ENCODE measurements at regions not wholly inside any gene's neighbourhood (a gene's known extent, or its start where the extent isn't known, plus 50 kb on each side); places are given as distances from the start of the nearest gene placed in this dataset.
A peak's percentile ranks its signal among the peaks of the same experiment; 100 is the strongest.

DNA sequence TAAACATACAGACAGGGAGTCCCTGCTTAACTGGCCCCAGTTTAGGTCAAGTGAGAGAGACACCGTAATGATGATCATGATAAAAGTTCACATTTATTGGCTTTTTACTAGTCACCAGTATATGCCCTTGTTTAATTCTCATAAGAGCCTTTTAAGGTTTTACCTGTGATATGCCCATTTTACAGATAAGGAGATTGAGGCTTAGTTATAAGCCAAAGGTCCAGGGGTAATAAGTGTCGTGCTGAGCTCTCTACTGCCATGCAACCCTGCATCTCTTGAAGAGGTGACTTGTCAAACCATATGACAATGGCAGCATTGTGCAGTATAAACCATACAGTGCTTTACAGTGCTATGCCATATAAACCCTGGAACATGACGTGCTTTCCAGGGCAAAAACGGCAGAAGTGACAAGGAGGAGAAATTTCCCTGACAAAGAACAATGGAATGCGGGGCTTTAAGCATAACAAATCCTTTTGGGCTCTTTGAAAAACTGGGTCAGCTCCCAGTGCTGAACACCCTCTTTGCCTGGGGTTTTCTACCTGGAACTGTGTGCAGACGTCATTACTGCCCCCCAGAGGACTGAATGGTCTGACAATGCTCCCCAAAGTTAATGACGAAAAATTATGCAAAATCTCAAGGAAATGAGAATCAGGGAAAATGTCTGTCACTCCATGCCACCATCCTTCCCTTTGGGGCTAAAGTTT lies 59.7 kb upstream of the C14orf132 start:
- Histone ChIP-seq H3K27ac (no peak overlapping the region), H3K4me1 (no peaks in the 10 kb centered on the region), H3K9me3 (no peaks in the 10 kb centered on the region), H3K4me3 (no peak overlapping the region), H3K4me2 (no peak overlapping the region)
- TF ChIP-seq ZNF302 (CRISPR knock-in tag; IDR thresholded peaks at IDR 0.05) = no peak
- TF ChIP-seq RNF2 (IDR thresholded peaks at IDR 0.05; ENCODE audit: borderline replicate concordance, low read depth) = no peak
- no peak for TF ChIP-seq HDAC2 (IDR thresholded peaks at IDR 0.05)
- no peak for TF ChIP-seq POLR2A (IDR thresholded peaks at IDR 0.05; ENCODE audit: low read length)
- no peak for TF ChIP-seq CHD4 (IDR thresholded peaks at IDR 0.05; ENCODE audit: borderline replicate concordance)
- no peak for TF ChIP-seq JUNB (IDR thresholded peaks at IDR 0.05)
- TF ChIP-seq, protein P1, sequence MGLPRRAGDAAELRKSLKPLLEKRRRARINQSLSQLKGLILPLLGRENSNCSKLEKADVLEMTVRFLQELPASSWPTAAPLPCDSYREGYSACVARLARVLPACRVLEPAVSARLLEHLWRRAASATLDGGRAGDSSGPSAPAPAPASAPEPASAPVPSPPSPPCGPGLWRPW (IDR thresholded peaks at IDR 0.05) = no peak
- no peak for TF ChIP-seq CBX2 (IDR thresholded peaks at IDR 0.05; ENCODE audit: borderline replicate concordance, low read depth)
- no peak for TF ChIP-seq KDM5A (IDR thresholded peaks at IDR 0.05)
- no peak for TF ChIP-seq CHD2 (IDR thresholded peaks at IDR 0.05; ENCODE audit: low read length, partially characterized antibody)
- TF ChIP-seq, protein P2, sequence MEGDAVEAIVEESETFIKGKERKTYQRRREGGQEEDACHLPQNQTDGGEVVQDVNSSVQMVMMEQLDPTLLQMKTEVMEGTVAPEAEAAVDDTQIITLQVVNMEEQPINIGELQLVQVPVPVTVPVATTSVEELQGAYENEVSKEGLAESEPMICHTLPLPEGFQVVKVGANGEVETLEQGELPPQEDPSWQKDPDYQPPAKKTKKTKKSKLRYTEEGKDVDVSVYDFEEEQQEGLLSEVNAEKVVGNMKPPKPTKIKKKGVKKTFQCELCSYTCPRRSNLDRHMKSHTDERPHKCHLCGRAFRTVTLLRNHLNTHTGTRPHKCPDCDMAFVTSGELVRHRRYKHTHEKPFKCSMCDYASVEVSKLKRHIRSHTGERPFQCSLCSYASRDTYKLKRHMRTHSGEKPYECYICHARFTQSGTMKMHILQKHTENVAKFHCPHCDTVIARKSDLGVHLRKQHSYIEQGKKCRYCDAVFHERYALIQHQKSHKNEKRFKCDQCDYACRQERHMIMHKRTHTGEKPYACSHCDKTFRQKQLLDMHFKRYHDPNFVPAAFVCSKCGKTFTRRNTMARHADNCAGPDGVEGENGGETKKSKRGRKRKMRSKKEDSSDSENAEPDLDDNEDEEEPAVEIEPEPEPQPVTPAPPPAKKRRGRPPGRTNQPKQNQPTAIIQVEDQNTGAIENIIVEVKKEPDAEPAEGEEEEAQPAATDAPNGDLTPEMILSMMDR (IDR thresholded peaks at IDR 0.05) = no peak
- TF ChIP-seq, protein P3, sequence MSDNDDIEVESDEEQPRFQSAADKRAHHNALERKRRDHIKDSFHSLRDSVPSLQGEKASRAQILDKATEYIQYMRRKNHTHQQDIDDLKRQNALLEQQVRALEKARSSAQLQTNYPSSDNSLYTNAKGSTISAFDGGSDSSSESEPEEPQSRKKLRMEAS (IDR thresholded peaks at IDR 0.05) = no peak
- no peak for TF ChIP-seq EHMT2 (IDR thresholded peaks at IDR 0.05; ENCODE audit: low read depth)
- TF ChIP-seq HOXA7 (CRISPR knock-in tag; IDR thresholded peaks at IDR 0.05) = no peak
- no peak for TF ChIP-seq RCOR1 (IDR thresholded peaks at IDR 0.05; ENCODE audit: low read depth, low read length)
- no peak for TF ChIP-seq POLR2AphosphoS2 (conservative IDR thresholded peaks at IDR 0.05; ENCODE audit: low read length)
- no peak for TF ChIP-seq JUN (IDR thresholded peaks at IDR 0.05)
- TF ChIP-seq ZFP36 (IDR thresholded peaks at IDR 0.05; ENCODE audit: borderline replicate concordance, partially characterized antibody) = no peak
- CTCF ChIA-PET = interaction anchor here (0.6 to 8.0 kb wide), 3 partner anchors 15 to 121 kb away, joined by 3 to 46 read pairs (median 5); no protein-coding TSS in a partner anchor
- no peak for FAIRE-seq
- DNase-seq (ENCODE audit: low read depth in 1 of 2, low spot score in 1 of 2) = no peak
- POLR2A ChIA-PET = no interaction called here
- 12% methylated on average over 7 of the region's 7 CpGs for WGBS (ENCODE audit: missing lambda C conversion rate)
- peak in 1 of 2 experiments; percentile 38; a peak in 2 of 6 replicates for ATAC-seq

DNA sequence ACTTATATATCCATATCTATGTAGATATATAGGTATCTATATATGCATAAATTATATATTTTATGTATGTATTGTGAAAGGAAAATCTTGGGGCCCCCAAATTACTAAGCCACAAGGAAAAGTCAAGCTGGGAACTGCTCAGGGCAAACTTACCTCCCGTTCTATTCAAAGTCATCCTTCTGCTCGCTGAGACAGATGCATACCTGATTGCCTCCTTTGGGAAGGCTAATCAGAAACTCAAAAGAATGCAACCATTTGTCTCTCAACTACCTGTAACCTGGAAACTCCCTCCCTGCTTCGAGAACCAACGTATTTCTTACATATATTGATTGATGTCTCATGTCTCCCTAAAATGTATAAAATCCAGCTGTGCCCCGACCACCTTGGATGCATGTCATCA lies 58.8 kb upstream of the C14orf132 start:
- TF ChIP-seq HDAC2 (IDR thresholded peaks at IDR 0.05) = no peak
- TF ChIP-seq, protein P4, sequence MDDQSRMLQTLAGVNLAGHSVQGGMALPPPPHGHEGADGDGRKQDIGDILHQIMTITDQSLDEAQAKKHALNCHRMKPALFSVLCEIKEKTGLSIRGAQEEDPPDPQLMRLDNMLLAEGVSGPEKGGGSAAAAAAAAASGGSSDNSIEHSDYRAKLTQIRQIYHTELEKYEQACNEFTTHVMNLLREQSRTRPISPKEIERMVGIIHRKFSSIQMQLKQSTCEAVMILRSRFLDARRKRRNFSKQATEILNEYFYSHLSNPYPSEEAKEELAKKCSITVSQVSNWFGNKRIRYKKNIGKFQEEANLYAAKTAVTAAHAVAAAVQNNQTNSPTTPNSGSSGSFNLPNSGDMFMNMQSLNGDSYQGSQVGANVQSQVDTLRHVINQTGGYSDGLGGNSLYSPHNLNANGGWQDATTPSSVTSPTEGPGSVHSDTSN (IDR thresholded peaks at IDR 0.05) = no peak
- TF ChIP-seq BHLHE40 (IDR thresholded peaks at IDR 0.05; ENCODE audit: low read depth, low read length) = no peak
- TF ChIP-seq KDM1A (IDR thresholded peaks at IDR 0.05; ENCODE audit: low read depth) = no peak
- no peak for TF ChIP-seq NFE2L2 (conservative IDR thresholded peaks at IDR 0.05; ENCODE audit: low read length)
- no peak for TF ChIP-seq RFX5 (IDR thresholded peaks at IDR 0.05)
- no peak for TF ChIP-seq JUN (IDR thresholded peaks at IDR 0.05)
- TF ChIP-seq, protein P5, sequence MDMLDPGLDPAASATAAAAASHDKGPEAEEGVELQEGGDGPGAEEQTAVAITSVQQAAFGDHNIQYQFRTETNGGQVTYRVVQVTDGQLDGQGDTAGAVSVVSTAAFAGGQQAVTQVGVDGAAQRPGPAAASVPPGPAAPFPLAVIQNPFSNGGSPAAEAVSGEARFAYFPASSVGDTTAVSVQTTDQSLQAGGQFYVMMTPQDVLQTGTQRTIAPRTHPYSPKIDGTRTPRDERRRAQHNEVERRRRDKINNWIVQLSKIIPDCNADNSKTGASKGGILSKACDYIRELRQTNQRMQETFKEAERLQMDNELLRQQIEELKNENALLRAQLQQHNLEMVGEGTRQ (IDR thresholded peaks at IDR 0.05) = no peak
- no peak for TF ChIP-seq FOSB (CRISPR knock-in tag; IDR thresholded peaks at IDR 0.05)
- TF ChIP-seq CBX2 (IDR thresholded peaks at IDR 0.05; ENCODE audit: borderline replicate concordance, low read depth) = no peak
- no peak for TF ChIP-seq HOXB13 (CRISPR knock-in tag; IDR thresholded peaks at IDR 0.05; ENCODE audit: low read depth)
- TF ChIP-seq NR3C1 (IDR thresholded peaks at IDR 0.05) = no peak
- no peak for TF ChIP-seq ESRRA (IDR thresholded peaks at IDR 0.05; ENCODE audit: borderline replicate concordance, low read length)
- TF ChIP-seq, protein P3 (IDR thresholded peaks at IDR 0.05) = no peak
- TF ChIP-seq CHD2 (IDR thresholded peaks at IDR 0.05; ENCODE audit: low read length, partially characterized antibody) = no peak
- no peak for TF ChIP-seq CBX8 (IDR thresholded peaks at IDR 0.05)
- TF ChIP-seq RCOR1 (IDR thresholded peaks at IDR 0.05; ENCODE audit: low read depth, low read length) = no peak
- no peak for TF ChIP-seq POLR2AphosphoS2 (conservative IDR thresholded peaks at IDR 0.05; ENCODE audit: low read length)
- CTCF ChIA-PET = interaction anchor here (8.0 kb wide), 1 partner anchor 14 kb away, joined by 46 read pairs; no protein-coding TSS in a partner anchor
- no peaks in the 10 kb centered on the region for H3K4me1 ChIP-seq
- H3K4me2 ChIP-seq = no peak overlapping the region
- DNase-seq (ENCODE audit: low read depth in 1 of 2, low spot score in 1 of 2) (no peak), ATAC-seq (no peak), FAIRE-seq (no peak)
- H3K4me3 ChIP-seq = no peak overlapping the region
- no peaks in the 10 kb centered on the region for H3K9me3 ChIP-seq
- POLR2A ChIA-PET = no interaction called here
- 3% methylated on average over 5 of the region's 5 CpGs for WGBS (ENCODE audit: missing lambda C conversion rate)
- H3K27ac ChIP-seq = no peak overlapping the region
